ENCODE measurements at regions not wholly inside any gene's neighbourhood (a gene's known extent, or its start where the extent isn't known, plus 50 kb on each side); places are given as distances from the start of the nearest gene placed in this dataset.

DNA sequence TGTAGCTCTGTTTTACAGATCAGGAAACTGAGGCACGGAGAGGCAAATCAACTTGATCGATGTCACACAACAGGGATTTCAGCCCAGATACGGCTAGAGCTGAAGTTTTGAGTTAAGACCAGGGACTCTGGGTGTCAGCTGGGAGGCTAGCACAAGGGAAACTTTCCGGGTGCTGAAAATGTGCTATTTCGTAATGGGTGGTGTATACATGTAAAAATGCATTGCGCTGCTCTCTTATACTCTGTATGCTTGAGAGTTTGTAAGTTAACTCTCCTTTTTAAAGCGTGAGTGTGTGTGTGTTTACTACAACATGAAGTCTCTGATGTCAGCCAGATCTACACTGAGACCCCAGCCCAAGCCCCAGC, 227.6 kb downstream of the MN1 start:
- ATAC-seq = no peak
- no peak for TF ChIP-seq ZFP3 (CRISPR knock-in tag; IDR thresholded peaks at IDR 0.05)
- TF ChIP-seq TSHZ2 (CRISPR knock-in tag; IDR thresholded peaks at IDR 0.05) = no peak
- TF ChIP-seq TOX (CRISPR knock-in tag; IDR thresholded peaks at IDR 0.05; ENCODE audit: borderline replicate concordance) = no peak
- no peak for TF ChIP-seq ZNF70 (CRISPR knock-in tag; IDR thresholded peaks at IDR 0.05)

GRCh38 chr22:27574651-27575050, 226.9 kb downstream of the MN1 start:
- TF ChIP-seq ISL1 (CRISPR knock-in tag; IDR thresholded peaks at IDR 0.05) (no peak), ZC3H10 (CRISPR knock-in tag; IDR thresholded peaks at IDR 0.05) (no peak)
- TF ChIP-seq, protein P1, sequence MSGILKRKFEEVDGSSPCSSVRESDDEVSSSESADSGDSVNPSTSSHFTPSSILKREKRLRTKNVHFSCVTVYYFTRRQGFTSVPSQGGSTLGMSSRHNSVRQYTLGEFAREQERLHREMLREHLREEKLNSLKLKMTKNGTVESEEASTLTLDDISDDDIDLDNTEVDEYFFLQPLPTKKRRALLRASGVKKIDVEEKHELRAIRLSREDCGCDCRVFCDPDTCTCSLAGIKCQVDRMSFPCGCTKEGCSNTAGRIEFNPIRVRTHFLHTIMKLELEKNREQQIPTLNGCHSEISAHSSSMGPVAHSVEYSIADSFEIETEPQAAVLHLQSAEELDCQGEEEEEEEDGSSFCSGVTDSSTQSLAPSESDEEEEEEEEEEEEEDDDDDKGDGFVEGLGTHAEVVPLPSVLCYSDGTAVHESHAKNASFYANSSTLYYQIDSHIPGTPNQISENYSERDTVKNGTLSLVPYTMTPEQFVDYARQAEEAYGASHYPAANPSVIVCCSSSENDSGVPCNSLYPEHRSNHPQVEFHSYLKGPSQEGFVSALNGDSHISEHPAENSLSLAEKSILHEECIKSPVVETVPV (CRISPR knock-in tag; IDR thresholded peaks at IDR 0.05) = no peak
- no peak for ATAC-seq

GRCh38 chr22:27575348-27575747, 226.2 kb downstream of the MN1 start:
- ATAC-seq = no peak
- TF ChIP-seq ZFP3 (CRISPR knock-in tag; IDR thresholded peaks at IDR 0.05) (no peak), ZNF565 (CRISPR knock-in tag; conservative IDR thresholded peaks at IDR 0.05; ENCODE audit: low read depth) (no peak), ARNTL (CRISPR knock-in tag; IDR thresholded peaks at IDR 0.05; ENCODE audit: borderline replicate concordance, low read depth) (no peak), ZNF70 (CRISPR knock-in tag; IDR thresholded peaks at IDR 0.05) (no peak), ISL1 (CRISPR knock-in tag; IDR thresholded peaks at IDR 0.05) (no peak), ZNF8 (CRISPR knock-in tag; IDR thresholded peaks at IDR 0.05) (no peak), TCF4 (CRISPR knock-in tag; IDR thresholded peaks at IDR 0.05; ENCODE audit: borderline replicate concordance) (no peak), RARB (CRISPR knock-in tag; IDR thresholded peaks at IDR 0.05) (no peak), ESRRG (CRISPR knock-in tag; IDR thresholded peaks at IDR 0.05) (no peak), PPARA (CRISPR knock-in tag; IDR thresholded peaks at IDR 0.05; ENCODE audit: borderline replicate concordance) (no peak), OSR1 (CRISPR knock-in tag; IDR thresholded peaks at IDR 0.05) (no peak), GLIS3 (CRISPR knock-in tag; IDR thresholded peaks at IDR 0.05) (no peak), BACH2 (CRISPR knock-in tag; IDR thresholded peaks at IDR 0.05; ENCODE audit: borderline replicate concordance) (no peak), ZC3H10 (CRISPR knock-in tag; IDR thresholded peaks at IDR 0.05) (no peak), SNAI2 (CRISPR knock-in tag; IDR thresholded peaks at IDR 0.05) (no peak), CSDC2 (CRISPR knock-in tag; IDR thresholded peaks at IDR 0.05) (no peak)
- TF ChIP-seq, protein P2, sequence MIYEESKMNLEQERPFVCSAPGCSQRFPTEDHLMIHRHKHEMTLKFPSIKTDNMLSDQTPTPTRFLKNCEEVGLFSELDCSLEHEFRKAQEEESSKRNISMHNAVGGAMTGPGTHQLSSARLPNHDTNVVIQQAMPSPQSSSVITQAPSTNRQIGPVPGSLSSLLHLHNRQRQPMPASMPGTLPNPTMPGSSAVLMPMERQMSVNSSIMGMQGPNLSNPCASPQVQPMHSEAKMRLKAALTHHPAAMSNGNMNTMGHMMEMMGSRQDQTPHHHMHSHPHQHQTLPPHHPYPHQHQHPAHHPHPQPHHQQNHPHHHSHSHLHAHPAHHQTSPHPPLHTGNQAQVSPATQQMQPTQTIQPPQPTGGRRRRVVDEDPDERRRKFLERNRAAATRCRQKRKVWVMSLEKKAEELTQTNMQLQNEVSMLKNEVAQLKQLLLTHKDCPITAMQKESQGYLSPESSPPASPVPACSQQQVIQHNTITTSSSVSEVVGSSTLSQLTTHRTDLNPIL (CRISPR knock-in tag; IDR thresholded peaks at IDR 0.05; ENCODE audit: low read depth) = no peak

GRCh38 chr22:27576413-27576812, 225.1 kb downstream of the MN1 start:
- TF ChIP-seq ZFP30 (CRISPR knock-in tag; IDR thresholded peaks at IDR 0.05) = no peak
- no peak for TF ChIP-seq ZC3H10 (CRISPR knock-in tag; IDR thresholded peaks at IDR 0.05)
- TF ChIP-seq ZNF565 (CRISPR knock-in tag; conservative IDR thresholded peaks at IDR 0.05; ENCODE audit: low read depth) = no peak
- TF ChIP-seq ARNTL (CRISPR knock-in tag; IDR thresholded peaks at IDR 0.05; ENCODE audit: borderline replicate concordance, low read depth) = no peak
- TF ChIP-seq TCF4 (CRISPR knock-in tag; IDR thresholded peaks at IDR 0.05; ENCODE audit: borderline replicate concordance) = no peak
- TF ChIP-seq GLIS3 (CRISPR knock-in tag; IDR thresholded peaks at IDR 0.05) = no peak
- TF ChIP-seq ZNF70 (CRISPR knock-in tag; IDR thresholded peaks at IDR 0.05) = no peak
- no peak for TF ChIP-seq OSR1 (CRISPR knock-in tag; IDR thresholded peaks at IDR 0.05)
- no peak for TF ChIP-seq BACH2 (CRISPR knock-in tag; IDR thresholded peaks at IDR 0.05; ENCODE audit: borderline replicate concordance)
- TF ChIP-seq RARB (CRISPR knock-in tag; IDR thresholded peaks at IDR 0.05) = no peak
- no peak for TF ChIP-seq TOX (CRISPR knock-in tag; IDR thresholded peaks at IDR 0.05; ENCODE audit: borderline replicate concordance)
- TF ChIP-seq ISL1 (CRISPR knock-in tag; IDR thresholded peaks at IDR 0.05) = no peak
- TF ChIP-seq, protein P1 (CRISPR knock-in tag; IDR thresholded peaks at IDR 0.05) = no peak
- TF ChIP-seq ZFP3 (CRISPR knock-in tag; IDR thresholded peaks at IDR 0.05) = no peak
- no peak for TF ChIP-seq CSDC2 (CRISPR knock-in tag; IDR thresholded peaks at IDR 0.05)
- TF ChIP-seq, protein P3, sequence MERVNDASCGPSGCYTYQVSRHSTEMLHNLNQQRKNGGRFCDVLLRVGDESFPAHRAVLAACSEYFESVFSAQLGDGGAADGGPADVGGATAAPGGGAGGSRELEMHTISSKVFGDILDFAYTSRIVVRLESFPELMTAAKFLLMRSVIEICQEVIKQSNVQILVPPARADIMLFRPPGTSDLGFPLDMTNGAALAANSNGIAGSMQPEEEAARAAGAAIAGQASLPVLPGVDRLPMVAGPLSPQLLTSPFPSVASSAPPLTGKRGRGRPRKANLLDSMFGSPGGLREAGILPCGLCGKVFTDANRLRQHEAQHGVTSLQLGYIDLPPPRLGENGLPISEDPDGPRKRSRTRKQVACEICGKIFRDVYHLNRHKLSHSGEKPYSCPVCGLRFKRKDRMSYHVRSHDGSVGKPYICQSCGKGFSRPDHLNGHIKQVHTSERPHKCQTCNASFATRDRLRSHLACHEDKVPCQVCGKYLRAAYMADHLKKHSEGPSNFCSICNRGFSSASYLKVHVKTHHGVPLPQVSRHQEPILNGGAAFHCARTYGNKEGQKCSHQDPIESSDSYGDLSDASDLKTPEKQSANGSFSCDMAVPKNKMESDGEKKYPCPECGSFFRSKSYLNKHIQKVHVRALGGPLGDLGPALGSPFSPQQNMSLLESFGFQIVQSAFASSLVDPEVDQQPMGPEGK (CRISPR knock-in tag; IDR thresholded peaks at IDR 0.05; ENCODE audit: borderline replicate concordance) = no peak
- TF ChIP-seq SNAI2 (CRISPR knock-in tag; IDR thresholded peaks at IDR 0.05) = no peak
- TF ChIP-seq PPARA (CRISPR knock-in tag; IDR thresholded peaks at IDR 0.05; ENCODE audit: borderline replicate concordance) = no peak
- no peak for TF ChIP-seq ZNF8 (CRISPR knock-in tag; IDR thresholded peaks at IDR 0.05)
- ATAC-seq = no peak
